Eye (tissue), 1 donor: ENCODE measurements at regions not wholly inside any gene's neighbourhood (a gene's known extent, or its start where the extent isn't known, plus 50 kb on each side); places are given as distances from the start of the nearest gene placed in this dataset.
"Not testable (repeated sequence)": the region's sequence is repeated elsewhere in the genome, so short reads cannot be mapped to it uniquely, and the experiment has no call there.

Experiments
- DNase-seq: peaks from one replicate; pipeline ENCODE4 v3.0.0-alpha.2; 2015

DNA sequence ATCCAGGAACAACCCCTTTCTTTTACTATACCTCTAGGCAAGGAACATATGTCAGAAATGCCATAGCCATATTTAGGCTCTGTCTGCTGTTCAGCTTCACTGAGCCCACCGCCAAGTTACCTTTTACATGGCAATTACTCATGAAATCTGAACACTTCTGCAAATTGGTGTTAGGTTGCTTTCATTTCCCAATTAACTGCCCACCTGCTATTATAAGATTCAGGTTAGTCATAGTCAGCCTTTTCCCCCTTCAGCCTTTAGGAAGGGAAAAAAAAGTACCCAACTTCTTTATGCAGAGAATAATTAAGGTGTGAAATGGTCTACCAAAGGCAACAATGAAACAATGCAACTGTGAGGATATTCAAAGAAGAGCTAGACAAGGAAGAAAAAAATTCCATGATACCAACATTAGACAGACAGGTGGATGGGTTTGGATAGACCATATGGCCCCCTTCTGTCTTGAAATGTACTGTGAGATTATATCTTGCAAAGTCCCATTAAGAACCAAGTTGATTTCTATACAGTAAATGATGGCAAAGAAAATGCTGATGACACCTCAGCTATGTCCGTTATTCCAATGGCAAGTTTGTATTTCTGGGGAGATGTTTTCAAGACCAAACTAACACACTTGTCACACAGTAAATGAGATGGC, 442.1 kb upstream of the NRP1 start:
- DNase-seq, result no peak

DNA sequence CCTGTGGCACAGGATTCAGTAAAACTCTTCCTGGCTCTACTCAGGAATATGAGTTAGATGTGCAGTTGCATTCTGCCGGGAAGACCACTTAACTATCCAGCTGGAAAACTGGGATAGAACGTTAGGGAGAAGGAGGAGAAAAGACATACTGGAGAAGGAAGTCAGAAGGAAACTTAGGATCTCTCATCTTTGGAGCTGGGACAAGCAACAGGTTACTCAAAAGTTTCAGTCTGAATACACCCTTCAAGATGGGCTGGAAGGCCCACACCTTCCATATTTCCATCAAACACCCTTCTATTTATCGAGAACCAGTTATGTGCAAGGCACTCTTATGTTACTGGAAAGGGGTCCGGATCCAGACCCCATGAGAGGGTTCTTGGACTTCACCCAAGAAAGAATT, 440.4 kb upstream of the NRP1 start:
- DNase-seq, result no peak

DNA sequence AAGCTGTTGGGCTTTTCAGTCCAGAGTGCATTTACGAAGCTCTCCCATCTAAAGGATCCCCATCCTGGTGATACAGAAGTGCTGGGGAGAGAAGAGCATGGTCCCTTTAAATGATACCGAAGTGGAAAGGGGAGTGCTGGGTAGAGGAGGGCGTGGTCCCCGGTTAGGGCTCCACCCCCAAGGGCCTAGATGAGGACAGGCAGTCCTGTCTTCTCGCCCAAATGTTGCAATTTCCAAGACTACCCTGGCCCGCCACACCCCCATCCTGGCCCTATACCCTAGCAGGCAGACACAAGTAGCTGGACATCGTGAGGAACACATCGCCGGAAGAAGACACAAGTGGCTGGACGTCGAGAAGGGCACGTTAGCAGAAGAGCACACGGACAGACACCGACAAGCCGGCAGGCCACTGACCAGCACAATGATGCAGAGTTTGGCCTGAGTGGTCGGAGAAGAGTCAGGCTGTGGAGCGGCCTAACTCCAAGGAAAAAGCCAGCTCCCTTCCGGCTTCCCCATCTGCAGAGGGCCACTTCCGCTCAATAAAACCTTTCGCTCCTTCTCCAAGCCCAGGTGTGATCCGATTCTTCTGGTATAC, 439.5 kb upstream of the NRP1 start:
- no peak for DNase-seq

DNA sequence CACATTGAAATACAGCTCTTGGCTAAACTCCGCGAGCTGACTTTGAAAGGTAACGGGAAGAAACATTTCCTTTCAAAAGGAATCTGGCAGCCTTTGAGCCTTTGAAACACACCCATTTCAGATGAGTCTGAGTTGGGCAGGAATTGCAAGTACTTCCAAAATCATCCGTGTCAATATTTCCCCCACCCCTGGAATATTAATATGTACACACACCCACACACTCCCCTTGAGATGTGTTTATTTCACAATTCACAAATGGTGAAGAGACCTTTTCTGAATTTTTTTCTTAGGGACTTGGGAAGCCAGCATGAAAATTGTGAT, 438.7 kb upstream of the NRP1 start:
- no peak for DNase-seq

DNA sequence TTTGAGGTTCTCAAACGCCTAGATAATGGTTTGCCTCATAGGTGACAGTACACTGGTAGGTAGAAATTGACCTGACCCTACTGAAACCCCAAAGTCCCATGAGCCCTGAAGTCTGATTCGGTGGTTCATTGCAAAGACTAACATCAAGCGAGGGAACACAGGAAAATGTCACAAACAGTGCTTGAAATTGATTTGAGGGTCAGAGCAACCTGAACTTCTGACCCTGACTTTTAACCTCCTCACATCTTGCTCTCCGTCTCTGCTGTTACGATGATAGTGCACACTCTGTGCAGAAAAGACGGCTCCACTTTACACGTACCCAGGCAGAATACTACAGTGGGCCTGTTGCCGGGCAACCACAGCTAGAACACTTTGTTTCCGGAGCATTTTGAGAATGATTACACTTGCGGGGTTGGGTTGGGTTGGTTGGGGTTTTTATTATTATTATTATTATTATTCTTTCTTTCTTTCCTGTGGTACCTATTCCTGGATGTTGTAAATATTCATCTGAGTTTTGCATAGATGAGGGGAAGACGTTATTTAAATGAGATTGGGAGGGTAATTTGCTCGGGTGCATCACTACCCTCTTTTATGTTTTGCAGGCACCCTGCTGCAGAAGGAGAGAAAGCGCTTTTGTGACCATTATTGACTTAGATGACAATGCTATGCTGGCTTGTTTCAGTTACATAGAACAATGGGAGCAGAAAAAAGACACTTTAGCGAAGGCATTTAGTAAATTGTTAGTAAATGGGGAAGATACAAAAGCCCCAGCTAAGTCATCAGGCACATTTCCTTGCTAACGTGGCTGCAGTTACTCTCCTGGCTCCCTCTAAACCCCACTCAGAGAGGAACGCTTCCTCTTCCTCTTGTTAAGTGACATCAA, 438.1 kb upstream of the NRP1 start:
- DNase-seq, result peak; percentile 65

DNA sequence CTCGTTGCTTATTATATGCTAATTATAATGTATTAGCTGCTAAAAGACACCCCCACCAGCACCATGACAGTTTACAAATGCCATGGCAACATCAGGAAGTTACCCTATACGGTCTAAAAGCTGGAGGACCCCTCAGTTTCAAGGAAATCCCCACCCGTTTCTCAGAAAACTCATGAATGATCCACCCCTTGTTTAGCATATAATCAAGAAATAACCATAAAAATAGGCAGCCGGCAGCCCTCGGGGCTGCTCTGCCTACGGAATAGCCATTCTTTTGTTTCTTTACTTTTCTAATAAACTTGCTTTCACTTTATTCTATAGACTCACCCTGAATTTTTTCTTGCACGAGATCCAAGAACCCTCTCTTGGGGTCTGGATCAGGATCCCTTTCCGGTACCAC, 437.4 kb upstream of the NRP1 start:
- not testable (repeated sequence) for DNase-seq

DNA sequence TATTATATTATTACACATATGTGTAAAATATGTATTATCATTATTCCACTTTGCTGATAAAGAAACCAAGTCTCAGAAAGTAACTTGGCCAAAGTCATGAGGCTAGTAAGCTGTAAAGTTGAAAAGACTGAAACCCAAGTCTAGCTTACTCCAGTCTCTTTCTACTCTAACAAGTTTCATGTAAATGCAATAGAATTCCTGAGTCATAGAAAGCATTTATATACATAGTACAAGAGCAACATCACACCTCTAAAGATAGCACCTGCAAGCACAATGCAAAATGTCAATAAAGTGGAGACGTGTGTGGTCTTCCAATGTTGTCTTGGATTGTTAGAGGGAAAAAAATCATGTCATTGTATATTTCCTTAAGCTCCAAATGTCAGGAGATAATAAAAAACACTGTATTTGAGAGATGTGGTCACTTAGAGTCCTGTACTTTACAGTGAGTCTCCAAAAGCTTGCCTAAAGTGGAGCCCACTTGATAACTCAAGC, 430.3 kb upstream of the NRP1 start:
- DNase-seq, result no peak

DNA sequence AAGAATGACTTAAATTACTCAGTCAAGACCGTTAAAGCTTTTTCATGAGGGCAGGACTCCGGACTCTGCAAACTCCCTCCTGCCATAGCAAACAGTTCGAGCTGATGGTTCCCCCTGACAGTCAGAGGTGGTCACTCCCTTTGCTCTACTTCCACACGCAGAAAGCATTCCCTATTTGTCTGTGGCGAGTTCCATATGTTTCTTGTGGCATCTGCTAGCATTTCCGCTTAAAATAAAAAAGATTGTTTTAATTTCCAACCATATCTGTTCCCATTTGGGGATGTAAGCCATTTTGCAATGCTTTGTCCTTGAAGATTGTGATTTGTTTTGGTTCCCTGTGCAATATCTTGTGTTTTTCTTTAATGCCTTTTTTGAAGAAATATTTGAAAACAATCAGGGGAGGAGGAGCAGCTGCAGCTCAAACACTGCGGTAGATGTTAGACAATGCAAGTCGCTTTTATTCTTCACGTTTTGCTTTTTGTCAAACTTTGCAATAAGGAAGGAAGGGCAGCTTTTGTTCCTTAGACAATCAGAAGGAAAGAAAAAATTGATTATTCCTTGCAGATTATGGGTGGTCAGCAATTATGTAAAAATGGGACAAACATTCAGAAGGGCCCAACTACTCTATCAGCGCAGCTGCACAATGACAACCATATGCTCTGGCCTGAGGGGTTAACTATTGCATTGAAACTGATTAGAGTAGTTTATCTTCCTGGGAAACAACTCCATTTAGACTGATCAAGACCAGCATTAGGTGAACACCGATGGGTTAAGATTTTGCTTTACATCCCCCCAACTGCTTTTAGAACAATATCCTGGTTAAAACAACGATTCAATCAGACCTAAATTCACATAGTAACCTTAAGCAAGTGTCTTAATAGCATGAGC, 425.8 kb upstream of the NRP1 start:
- DNase-seq, result peak; percentile 60

DNA sequence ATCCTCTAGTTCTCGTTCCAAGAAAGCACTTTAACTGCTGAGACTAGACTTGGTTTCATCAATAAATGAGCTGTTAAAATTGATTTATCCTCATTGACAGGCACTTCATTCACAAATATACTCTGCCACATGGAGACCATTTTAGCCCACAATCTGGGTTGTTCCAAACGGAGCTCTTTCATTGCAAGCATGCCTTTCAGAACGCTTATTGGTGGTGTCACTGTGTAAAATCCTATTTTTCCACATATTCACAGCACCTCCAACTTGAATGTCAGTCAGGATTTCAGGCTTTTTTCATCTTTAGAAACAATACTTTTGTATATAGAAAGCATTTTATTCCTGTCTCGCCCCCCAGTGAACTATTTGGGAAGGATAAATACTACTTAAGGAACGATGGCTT, 424.7 kb upstream of the NRP1 start:
- DNase-seq, result peak; percentile 36

DNA sequence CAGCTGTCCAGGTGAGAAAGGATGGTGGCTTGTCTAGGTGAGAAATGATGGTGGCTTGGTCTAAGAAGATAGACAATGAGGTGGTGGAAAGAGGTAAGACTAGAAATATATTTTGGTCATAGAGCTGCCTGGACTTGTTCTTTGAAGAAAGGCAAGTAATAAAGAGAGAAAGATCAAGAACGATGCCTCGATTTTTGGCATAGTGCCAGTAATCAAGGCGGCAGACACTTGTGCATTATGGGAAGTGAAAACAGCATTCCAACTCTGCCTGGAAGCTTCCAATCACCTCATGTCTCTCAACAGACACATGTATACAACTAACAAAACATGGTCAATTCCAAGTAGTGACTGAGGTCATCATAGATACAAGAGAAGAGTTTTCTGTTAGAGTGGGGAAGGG, 423.8 kb upstream of the NRP1 start:
- no peak for DNase-seq

DNA sequence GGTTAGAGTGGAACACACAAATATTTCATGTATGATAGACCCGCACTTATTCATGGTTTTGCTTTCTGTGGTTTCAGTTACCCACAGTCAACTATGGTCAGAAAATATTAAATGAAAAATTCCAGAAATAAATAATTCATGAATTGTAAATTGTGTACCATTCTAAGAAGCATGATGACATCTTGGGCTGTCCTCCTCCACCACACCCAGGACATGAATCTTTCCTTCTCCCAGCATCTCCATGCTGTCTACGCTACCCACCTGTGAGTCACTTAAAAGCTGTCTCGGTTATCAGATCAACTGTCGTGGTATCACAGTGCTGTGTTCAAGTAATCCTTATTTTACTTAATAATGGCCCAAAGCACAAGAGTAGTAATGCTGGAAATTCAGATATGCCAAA, 419.6 kb upstream of the NRP1 start:
- DNase-seq, result no peak

DNA sequence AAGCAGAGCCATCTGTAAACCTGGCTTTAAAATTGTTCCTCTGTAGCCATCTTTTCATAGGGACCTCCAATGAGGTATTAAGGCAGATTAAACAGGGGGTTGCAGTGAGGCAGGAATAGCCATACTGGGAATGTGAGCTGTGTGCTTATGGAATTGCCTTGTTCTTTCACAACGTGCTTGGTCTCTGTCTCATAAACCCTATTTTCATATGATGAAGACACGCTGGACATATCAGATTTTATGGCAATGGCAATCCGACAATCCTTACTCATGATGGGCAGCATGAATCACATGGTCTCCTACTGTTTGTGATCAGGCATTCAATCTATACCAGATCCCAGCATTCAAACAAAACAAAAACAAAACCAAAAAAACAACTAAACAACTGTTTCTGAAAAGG, 418.9 kb upstream of the NRP1 start:
- DNase-seq, result no peak

DNA sequence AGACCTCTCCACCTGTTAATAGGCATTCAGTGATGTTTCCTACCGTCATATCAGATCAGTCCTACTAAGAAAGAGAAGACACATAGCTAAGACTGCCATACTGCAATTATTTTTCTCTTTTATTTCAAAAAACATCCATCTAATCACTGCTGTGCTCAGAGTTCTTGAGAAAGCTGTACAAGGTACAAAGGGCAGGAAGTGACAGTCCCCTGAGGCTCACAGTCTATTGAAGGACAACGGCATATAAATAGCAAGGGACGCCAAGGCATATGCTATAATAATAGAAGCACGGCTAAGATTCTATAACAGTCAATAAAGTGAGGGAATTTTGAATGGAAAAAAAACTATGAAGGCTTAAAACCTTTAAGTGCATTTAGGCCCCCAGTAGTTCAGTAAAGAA, 415.3 kb upstream of the NRP1 start:
- DNase-seq, result no peak

DNA sequence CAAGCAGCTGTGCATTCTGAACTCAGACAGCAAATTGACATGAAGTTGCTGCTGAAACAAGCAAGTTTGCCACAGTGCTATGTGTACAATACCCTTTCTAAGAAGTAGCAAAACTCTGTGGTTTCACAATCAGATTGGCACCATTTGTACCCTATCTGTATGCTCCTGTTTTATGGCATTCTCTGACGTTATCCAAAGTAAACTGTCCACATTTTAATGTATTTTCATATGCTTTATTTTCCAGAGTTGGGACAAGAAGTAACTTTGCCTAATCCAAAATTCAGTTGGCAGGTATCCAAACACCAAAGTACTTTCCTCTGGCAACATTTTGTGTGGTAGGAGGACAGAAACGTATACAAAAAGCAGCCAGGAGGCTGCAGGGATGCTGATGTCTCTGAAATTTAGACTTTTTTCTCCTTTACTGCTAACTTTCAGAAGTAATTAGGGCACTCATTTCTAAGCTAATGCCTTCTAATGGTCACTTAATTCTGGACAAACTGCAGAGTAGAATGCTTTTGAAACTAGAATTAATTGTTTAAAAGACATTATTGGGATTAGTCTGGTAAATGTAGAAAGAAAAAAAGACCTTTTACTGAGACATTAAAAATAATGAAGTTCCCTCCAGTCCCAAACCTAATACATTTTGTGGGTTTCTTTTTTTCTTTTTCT, 414.7 kb upstream of the NRP1 start:
- peak; percentile 42 for DNase-seq

DNA sequence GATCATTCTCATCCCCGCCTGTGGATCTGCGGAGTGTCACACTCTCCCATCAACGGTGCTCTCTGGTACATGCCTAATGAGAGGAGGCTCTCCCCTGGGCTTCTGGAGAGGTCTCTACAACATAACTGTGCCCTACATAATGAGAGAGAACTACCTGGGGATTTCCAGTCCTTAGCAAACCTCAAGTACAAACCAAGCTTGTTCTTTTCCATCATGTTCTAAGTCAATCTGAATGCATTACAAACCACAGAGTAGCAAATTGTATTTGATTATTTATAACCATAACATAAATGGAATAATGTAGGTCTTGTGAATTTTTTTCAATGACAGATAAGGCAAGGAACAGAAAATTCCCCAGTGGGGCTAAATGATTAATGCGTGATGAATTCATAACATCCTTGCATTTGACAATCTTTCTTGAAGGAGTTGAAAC, 412.4 kb upstream of the NRP1 start:
- DNase-seq, result peak; percentile 57

DNA sequence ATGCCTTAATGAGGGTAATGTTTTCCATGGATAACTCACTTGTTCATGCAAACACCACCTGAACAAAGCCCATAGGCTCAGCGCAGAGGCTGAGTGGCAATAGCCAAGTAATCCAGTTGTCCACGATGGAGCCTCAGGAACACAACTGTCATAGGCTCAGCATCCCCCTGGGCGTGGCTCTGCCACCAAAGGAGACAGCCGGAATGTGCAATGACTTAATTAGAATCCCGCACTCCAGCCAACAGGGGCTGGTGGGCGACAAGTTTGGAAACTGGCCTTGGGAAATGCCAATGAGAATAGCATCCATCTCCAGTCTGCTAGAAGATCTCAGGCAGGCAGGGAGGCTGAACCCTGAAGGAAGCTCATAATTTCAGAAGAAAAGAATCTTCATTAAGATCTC, 411.7 kb upstream of the NRP1 start:
- no peak for DNase-seq

DNA sequence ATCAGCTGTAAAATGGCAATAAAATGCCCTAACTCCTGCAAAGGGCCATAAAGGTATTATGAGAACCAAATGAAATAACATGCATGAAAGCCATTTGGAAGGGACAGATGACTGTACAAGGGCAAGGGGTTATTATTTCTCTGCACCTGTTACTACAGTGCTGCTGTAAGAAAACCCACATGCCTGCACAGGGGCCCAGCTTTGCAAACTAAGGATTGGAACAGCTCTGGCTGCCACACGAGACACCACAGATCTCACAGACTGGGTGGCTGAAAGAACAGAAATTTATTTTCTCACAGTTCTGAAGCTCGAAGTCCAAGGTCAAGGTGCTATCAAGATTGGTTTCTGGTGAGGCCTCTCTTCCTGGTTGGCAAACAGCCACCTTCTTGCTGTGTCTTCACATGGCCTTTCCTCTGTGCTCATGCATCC, 409.0 kb upstream of the NRP1 start:
- DNase-seq, result no peak

DNA sequence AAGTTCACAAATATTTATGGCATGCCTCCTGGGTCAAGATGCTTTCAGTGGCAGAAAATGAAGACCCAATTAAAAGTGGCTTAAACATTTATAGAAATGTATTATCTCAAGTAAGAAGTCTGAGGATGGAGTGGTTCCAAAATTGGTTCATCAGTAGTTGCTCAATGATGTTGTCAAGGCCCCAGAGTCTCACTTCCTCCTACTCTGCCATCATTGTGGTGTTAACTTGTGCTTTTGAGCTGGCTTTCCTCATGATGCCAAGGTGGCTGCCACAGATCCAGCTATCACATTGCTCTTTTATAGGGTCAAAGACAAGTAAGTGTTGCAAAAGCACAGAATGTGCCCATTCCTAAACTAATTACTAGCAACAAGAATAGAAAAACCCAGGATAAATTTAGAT, 404.6 kb upstream of the NRP1 start:
- no peak for DNase-seq

DNA sequence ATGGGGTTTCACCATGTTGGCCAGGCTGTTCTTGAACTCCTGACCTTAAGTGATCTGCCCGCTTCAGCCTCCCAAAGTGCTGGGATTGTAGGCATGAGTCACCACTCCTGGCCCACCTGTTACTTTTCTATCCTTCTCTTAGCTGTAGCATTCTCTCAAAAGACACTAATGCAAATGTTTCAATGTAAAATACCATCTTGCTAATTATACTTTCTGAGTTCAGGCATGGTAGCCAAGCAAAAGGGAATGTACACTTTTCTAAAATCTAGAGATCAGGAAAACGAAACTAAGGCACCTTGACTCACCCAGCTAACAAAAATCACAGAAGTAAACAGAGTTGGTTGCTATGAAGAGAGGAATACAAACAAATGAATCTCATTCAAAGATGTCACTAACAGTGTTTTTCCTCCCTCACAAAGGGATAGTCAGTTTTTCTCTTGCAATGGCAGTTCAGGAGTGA, 401.0 kb upstream of the NRP1 start:
- DNase-seq, result no peak

DNA sequence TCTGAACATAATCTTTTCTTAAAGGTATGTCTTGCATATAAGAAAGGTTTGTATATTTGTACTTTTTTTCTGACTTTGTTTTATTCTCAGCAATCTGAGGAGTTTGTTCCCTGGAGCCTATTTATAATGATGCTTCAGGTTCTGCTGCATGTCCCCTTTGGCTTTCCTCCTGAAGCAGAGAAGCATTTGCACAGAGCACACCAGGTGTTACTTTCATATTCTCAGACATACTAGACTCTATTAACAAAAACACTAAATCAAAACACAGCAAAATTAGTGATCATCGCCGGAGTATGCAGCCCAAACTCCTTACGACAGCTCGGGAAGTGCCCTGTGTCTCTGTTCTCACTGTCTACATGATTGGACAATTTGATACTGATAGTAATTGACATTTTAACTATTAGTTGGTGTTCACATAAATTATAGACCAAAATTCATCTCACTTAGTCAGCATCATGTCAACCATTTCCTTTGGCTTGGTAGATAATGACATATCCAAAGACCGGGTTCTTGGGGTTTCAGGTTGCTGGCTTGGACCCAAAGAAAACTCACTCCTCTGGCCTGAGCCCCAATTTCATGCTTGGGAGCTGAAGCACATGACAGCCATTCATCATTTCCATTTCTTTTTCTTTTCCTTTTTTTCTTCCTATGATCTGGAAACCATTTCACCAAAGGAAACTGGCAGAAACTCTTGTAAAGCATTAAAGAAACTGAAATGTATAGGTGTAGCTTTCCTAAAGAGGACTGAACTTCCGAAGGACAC, 400.1 kb upstream of the NRP1 start:
- peak; percentile 51 for DNase-seq

DNA sequence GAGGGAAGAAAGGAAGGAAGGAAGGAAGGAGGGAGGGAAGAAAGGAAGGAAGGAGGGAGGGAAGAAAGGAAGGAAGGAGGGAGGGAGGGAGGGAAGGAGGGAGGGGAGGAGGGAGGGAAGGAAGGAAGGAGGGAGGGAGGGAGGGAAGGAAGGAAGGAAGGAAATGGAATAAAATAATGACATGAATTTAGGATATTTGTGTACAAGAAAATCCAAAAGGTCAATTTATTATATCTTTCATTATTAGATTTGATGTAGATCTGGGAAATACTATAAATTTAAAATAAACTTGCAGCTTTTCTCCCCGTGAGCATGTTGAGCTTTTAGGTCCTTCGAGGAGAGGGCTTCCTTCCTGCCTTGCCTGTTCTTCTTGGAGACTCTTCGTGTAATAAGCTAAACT, 398.6 kb upstream of the NRP1 start:
- no peak for DNase-seq
